K562 (cell line): ENCODE measurements at regions not wholly inside any gene's neighbourhood (a gene's known extent, or its start where the extent isn't known, plus 50 kb on each side); places are given as distances from the start of the nearest gene placed in this dataset.

ENCODE experiments used
- ATAC-seq: fragments of 200-7000 bp; cut with Tn5 transposase; 3 replicates; pipeline ENCODE4 v1.9.1; 2020; ENCODE audit warnings: moderate library complexity
- BruUV-seq: library from RNA; stranded (reverse); fragments of 400-500 nt; replicated peaks from 2 replicates; lab custom pipeline; 2021; lab: Mats Ljungman, UMichigan
- CTCF ChIA-PET: fragments of 300-600 bp; formaldehyde crosslinking; extraction: SDS; loops from one replicate; lab custom pipeline; 2021; ENCODE audit warnings: low intra/inter-chr PET ratio; lab: Yijun Ruan, JAX
- POLR2A ChIA-PET: fragments of 300-600, 350-650 bp; sonication (Branson Sonifier 250); formaldehyde crosslinking; extraction: SDS; loops from one replicate; lab custom pipeline; 2021; ENCODE audit warnings: antibody characterized with exemption, inconsistent platforms; lab: Yijun Ruan, JAX
- DNase-seq, 4 experiments: peaks; one replicate each; pipeline versions ENCODE4 v3.0.0 to v3.0.0-alpha.2; 2011 to 2018; ENCODE audit warnings: low spot score in 3 of 4, mixed read lengths in 3 of 4; ENCODE audit errors: extremely low read depth in 1 of 4
- FAIRE-seq: peaks from 2 replicates; lab custom pipeline; 2011; peaks lifted over from hg19 to GRCh38; lab: Jason Lieb, UNC
- H2AFZ ChIP-seq: 2 replicates; pipeline ENCODE4 v1.6.0; 2011; ENCODE audit warnings: low read depth, low read length, control low read depth, inconsistent platforms
- H3K27ac ChIP-seq: fragments of 200-600 bp; 3 replicates; pipeline ENCODE4 v1.8.0; 2011; ENCODE audit warnings: low read depth, mild to moderate bottlenecking, control low read depth, inconsistent platforms, low read length, moderate library complexity, mixed read lengths; ENCODE audit errors: extremely low read depth
- H3K27me3 ChIP-seq, 2 experiments: fragments of 300-600 bp in 1 of 2; 2 replicates in 1 of 2; 3 replicates in 1 of 2; pipeline versions ENCODE4 v1.6.0 to v1.8.0; 2011; ENCODE audit warnings: inconsistent platforms in 2 of 2, low read length in 2 of 2, mild to moderate bottlenecking in 1 of 2, mixed read lengths in 1 of 2, moderate library complexity in 1 of 2; ENCODE audit not compliant: control insufficient read depth in 2 of 2, insufficient read depth in 2 of 2
- H3K36me3 ChIP-seq: fragments of 300-600 bp; 3 replicates; pipeline ENCODE4 v1.8.0; 2011; ENCODE audit warnings: mild to moderate bottlenecking, low read length, inconsistent platforms; ENCODE audit not compliant: control insufficient read depth, insufficient read depth
- H3K4me1 ChIP-seq, 2 experiments: fragments of 200-600 bp in 1 of 2; replicated peaks in 1 of 2; 2 replicates in 1 of 2; 3 replicates in 1 of 2; pipeline versions ENCODE4 v1.5.1 to v1.8.0; 2011; ENCODE audit warnings: inconsistent platforms in 2 of 2, low read length in 2 of 2, mild to moderate bottlenecking in 1 of 2, mixed read lengths in 1 of 2, moderate library complexity in 1 of 2; ENCODE audit not compliant: control insufficient read depth in 2 of 2, insufficient read depth in 2 of 2
- H3K4me2 ChIP-seq: 2 replicates; pipeline ENCODE4 v1.6.1; 2011; ENCODE audit warnings: low read length, control low read depth, inconsistent platforms, mixed read lengths; ENCODE audit not compliant: insufficient read depth
- H3K4me3 ChIP-seq: fragments of 200-600 bp; sonication (generic), shearing (Covaris generic); 2 replicates; pipeline ENCODE4 v1.5.1; 2016; ENCODE audit warnings: control low read depth, inconsistent platforms
- H3K79me2 ChIP-seq: fragments of 200-600 bp; 3 replicates; pipeline ENCODE4 v1.8.0; 2011; ENCODE audit warnings: low read length, inconsistent platforms; ENCODE audit not compliant: control insufficient read depth, insufficient read depth
- H3K9ac ChIP-seq, 2 experiments: 2 replicates each; pipeline versions ENCODE4 v1.6.0 to v1.6.1; 2011; ENCODE audit warnings: low read depth in 2 of 2, low read length in 2 of 2, control low read depth in 1 of 2, inconsistent platforms in 1 of 2, mild to moderate bottlenecking in 1 of 2, mixed read lengths in 1 of 2; ENCODE audit not compliant: insufficient read depth in 1 of 2
- H3K9me1 ChIP-seq: one replicate; pipeline ENCODE4 v1.6.0; 2011; ENCODE audit warnings: inconsistent platforms, mild to moderate bottlenecking, low read length, moderate library complexity; ENCODE audit not compliant: control insufficient read depth, insufficient read depth
- H3K9me3 ChIP-seq: replicated peaks from 2 replicates; pipeline ENCODE4 v1.5.1; 2011; ENCODE audit warnings: low read depth, low read length, inconsistent platforms; ENCODE audit not compliant: control insufficient read depth, insufficient read depth
- H4K20me1 ChIP-seq: replicated peaks from 2 replicates; pipeline ENCODE4 v1.6.1; 2011; ENCODE audit warnings: low read length, inconsistent platforms, mixed read lengths; ENCODE audit not compliant: control insufficient read depth, insufficient read depth
- BHLHE40 ChIP-seq: IDR thresholded peaks from 2 replicates; pipeline ENCODE4 v1.6.1; 2011; ENCODE audit warnings: low read length, improper control_type of control experiment
- CREB1 ChIP-seq, 2 experiments: sonication (generic) in 1 of 2; formaldehyde crosslinking in 1 of 2; IDR thresholded peaks; 2 replicates each; pipeline versions ENCODE4 v1.6.1 to v1.8.0; 2012 to 2022; ENCODE audit warnings: inconsistent platforms in 1 of 2, mild to moderate bottlenecking in 1 of 2, missing genetic modification reagents in 1 of 2, moderate library complexity in 1 of 2
- CREM ChIP-seq: IDR thresholded peaks from 2 replicates; pipeline ENCODE4 v1.6.1; 2014; ENCODE audit warnings: antibody characterized with exemption, low read depth
- GTF2E2 ChIP-seq: fragments of 200-800 bp; sonication (Bioruptor generic); IDR thresholded peaks from 2 replicates; pipeline ENCODE4 v1.6.1; 2016; ENCODE audit warnings: missing genetic modification characterization, missing compliant biosample characterization
- NFIX ChIP-seq: fragments of 250-450 bp; sonication (Bioruptor Pico); IDR thresholded peaks from 2 replicates; pipeline ENCODE4 v1.4.0; 2020; ENCODE audit warnings: low read depth, mild to moderate bottlenecking, moderate library complexity
- PHF8 ChIP-seq: fragments of 200-600 bp; sonication (generic); IDR thresholded peaks from 2 replicates; pipeline ENCODE4 v1.6.1; 2012; ENCODE audit warnings: mixed run types, mild to moderate bottlenecking, inconsistent platforms, low read length, moderate library complexity, borderline replicate concordance
- RBM25 ChIP-seq: fragments of 200-400 bp; formaldehyde crosslinking; IDR thresholded peaks from 2 replicates; pipeline ENCODE4 v1.6.1; 2018; ENCODE audit warnings: low read length, low read depth, moderate library complexity; ENCODE audit not compliant: severe bottlenecking
- SMARCA5 ChIP-seq: fragments of 450-650 bp; IDR thresholded peaks from 2 replicates; pipeline ENCODE4 v1.6.1; 2016
- TEAD2 ChIP-seq: fragments of 450-650 bp; IDR thresholded peaks from 2 replicates; pipeline ENCODE4 v1.6.1; 2016; ENCODE audit warnings: missing genetic modification characterization, control low read depth, missing compliant biosample characterization
- ZNF316 ChIP-seq: fragments of 450-650 bp; IDR thresholded peaks from 2 replicates; pipeline ENCODE4 v1.6.1; 2016
- ZNF583 ChIP-seq: fragments of 250-450 bp; sonication (Bioruptor Pico); IDR thresholded peaks from 2 replicates; pipeline ENCODE4 v1.4.0; 2020
- ZNF76 ChIP-seq: fragments of 250-450 bp; sonication (Bioruptor Pico); IDR thresholded peaks from 2 replicates; pipeline ENCODE4 v1.4.0; 2020; ENCODE audit warnings: mild to moderate bottlenecking, moderate library complexity, borderline replicate concordance
- WGBS: fragments of 100-300 bp; shearing (Covaris generic); methylation state at CpG from one replicate; pipeline ENCODE4 v1.1.6; 2016; ENCODE audit warnings: low coverage, mixed read lengths; ENCODE audit not compliant: insufficient coverage; ENCODE audit errors: missing lambda C conversion rate; 5-methylcytosine and 5-hydroxymethylcytosine counted together
- in situ Hi-C: fragments of 300-500 bp; cut with MboI; formaldehyde crosslinking; loops from 4 replicates; pipeline ENCODE4 v1.15.0; 2018; ENCODE audit warnings: inconsistent platforms, mixed read lengths
- intact Hi-C: fragments of 100-400 bp; cut with micrococcal nuclease; formaldehyde crosslinking; loops from 2 replicates; pipeline ENCODE4 v1.14.2; 2022
- TF ChIP-seq, protein P1 (sequence below): fragments of 150-350 bp; conservative IDR thresholded peaks from 2 replicates; pipeline ENCODE4 v1.6.1; 2014; ENCODE audit warnings: low read length

DNA sequence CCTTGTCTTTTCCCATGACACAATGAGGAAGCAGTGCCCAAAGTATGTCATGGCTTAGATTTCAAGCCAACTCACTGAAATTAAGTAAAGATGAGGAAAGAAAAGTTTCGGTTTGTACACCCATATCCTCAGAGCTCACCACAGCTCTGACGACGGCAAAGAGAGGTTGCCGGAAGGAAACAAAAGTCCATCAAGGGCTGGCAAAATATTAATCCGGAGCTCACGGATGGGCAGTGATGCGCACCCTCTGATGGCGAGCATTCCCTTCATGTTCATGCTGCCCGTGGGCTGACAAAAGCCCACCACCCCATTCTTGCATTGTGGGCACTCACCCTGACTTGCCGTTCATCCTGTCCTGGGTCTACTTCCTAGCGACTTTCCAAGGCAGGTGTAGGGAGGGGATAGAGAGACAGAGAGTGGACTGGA, 103.1 kb downstream of the SOX9 start:
- BruUV-seq: no TSS peak
- POLR2A ChIA-PET: no interaction called here
- Histone ChIP-seq H3K27ac (no peak overlapping the region), H3K9me3 (no peaks in the 10 kb centered on the region), H2AFZ (no peak overlapping the region)
- intact Hi-C loops: no loop called here
- no peak for FAIRE-seq
- in situ Hi-C loops: no loop called here
- no peak for TF ChIP-seq GTF2E2 (tag)
- no peak for TF ChIP-seq TEAD2
- no peak for TF ChIP-seq SMARCA5
- TF ChIP-seq NFIX (CRISPR knock-in tag): no peak
- TF ChIP-seq ZNF316: no peak
- TF ChIP-seq BHLHE40: no peak
- TF ChIP-seq CREB1 (IDR thresholded peaks at IDR 0.05): no peak
- TF ChIP-seq CREB1 (CRISPR knock-in tag; IDR thresholded peaks at IDR 0.05): no peak
- TF ChIP-seq CREM: no peak
- TF ChIP-seq ZNF583 (CRISPR knock-in tag): no peak
- TF ChIP-seq, protein P1, sequence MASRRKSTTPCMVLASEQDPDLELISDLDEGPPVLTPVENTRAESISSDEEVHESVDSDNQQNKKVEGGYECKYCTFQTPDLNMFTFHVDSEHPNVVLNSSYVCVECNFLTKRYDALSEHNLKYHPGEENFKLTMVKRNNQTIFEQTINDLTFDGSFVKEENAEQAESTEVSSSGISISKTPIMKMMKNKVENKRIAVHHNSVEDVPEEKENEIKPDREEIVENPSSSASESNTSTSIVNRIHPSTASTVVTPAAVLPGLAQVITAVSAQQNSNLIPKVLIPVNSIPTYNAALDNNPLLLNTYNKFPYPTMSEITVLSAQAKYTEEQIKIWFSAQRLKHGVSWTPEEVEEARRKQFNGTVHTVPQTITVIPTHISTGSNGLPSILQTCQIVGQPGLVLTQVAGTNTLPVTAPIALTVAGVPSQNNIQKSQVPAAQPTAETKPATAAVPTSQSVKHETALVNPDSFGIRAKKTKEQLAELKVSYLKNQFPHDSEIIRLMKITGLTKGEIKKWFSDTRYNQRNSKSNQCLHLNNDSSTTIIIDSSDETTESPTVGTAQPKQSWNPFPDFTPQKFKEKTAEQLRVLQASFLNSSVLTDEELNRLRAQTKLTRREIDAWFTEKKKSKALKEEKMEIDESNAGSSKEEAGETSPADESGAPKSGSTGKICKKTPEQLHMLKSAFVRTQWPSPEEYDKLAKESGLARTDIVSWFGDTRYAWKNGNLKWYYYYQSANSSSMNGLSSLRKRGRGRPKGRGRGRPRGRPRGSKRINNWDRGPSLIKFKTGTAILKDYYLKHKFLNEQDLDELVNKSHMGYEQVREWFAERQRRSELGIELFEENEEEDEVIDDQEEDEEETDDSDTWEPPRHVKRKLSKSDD: no peak
- no peak for TF ChIP-seq PHF8
- no peak for TF ChIP-seq RBM25
- TF ChIP-seq ZNF76: no peak
- TF ChIP-seq, all 486 proteins: peak for 0
- 6% methylated on average over 11 of the region's 11 CpGs for WGBS
- no peak overlapping the region for H3K4me2 ChIP-seq
- ATAC-seq (no peak), DNase-seq (no peak)
- no peaks in the 10 kb centered on the region for H3K79me2 ChIP-seq
- H3K9ac ChIP-seq: no peak overlapping the region
- H4K20me1 ChIP-seq: no peaks in the 10 kb centered on the region
- H3K4me3 ChIP-seq: no peak overlapping the region
- H3K27me3 ChIP-seq: no peaks in the 10 kb centered on the region; a peak in 1 of 5 replicates
- CTCF ChIA-PET: no interaction called here
- no peaks in the 10 kb centered on the region for H3K4me1 ChIP-seq
- H3K36me3 ChIP-seq: no peaks in the 10 kb centered on the region
- no peaks in the 10 kb centered on the region for H3K9me1 ChIP-seq
